Endothelial cell of umbilical vein (primary cell): ENCODE measurements at regions not wholly inside any gene's neighbourhood (a gene's known extent, or its start where the extent isn't known, plus 50 kb on each side); places are given as distances from the start of the nearest gene placed in this dataset.

Source experiments
- BruUV-seq: library from RNA; stranded (reverse); fragments of 400-500 nt; replicated peaks from 2 replicates; lab custom pipeline; 2021; lab: Mats Ljungman, UMichigan
- CTCF ChIA-PET: fragments of 300-600, 350-600 bp; sonication (Branson Sonifier 250); formaldehyde crosslinking; loops from one replicate; lab custom pipeline; 2021; ENCODE audit warnings: antibody characterized with exemption, inconsistent platforms; lab: Charles Lee
- POLR2A ChIA-PET: fragments of 300-600, 350-600 bp; sonication (Branson Sonifier 250); formaldehyde crosslinking; loops from one replicate; lab custom pipeline; 2021; ENCODE audit warnings: antibody characterized with exemption, inconsistent platforms; lab: Charles Lee
- DNase-seq: peaks from one replicate; pipeline ENCODE4 v3.0.0-alpha.2; 2011; ENCODE audit warnings: low read depth, low spot score
- FAIRE-seq: peaks from 2 replicates; lab custom pipeline; 2011; peaks lifted over from hg19 to GRCh38; lab: Jason Lieb, UNC
- H2AFZ ChIP-seq: 2 replicates; pipeline ENCODE4 v1.6.0; 2012; ENCODE audit warnings: low read depth, low read length, control low read depth, inconsistent platforms
- H3K27ac ChIP-seq: 2 replicates; pipeline ENCODE4 v1.5.1; 2011; ENCODE audit warnings: low read depth, mild to moderate bottlenecking, control low read depth, low read length, moderate library complexity; ENCODE audit not compliant: insufficient read depth
- H3K27me3 ChIP-seq, 2 experiments: 2 replicates each; pipeline versions ENCODE4 v1.6.0 to v1.6.1; 2011; ENCODE audit warnings: low read length in 2 of 2, mixed read lengths in 1 of 2; ENCODE audit not compliant: control insufficient read depth in 2 of 2, insufficient read depth in 2 of 2
- H3K36me3 ChIP-seq, 2 experiments: 2 replicates in 1 of 2; 3 replicates in 1 of 2; pipeline ENCODE4 v1.5.1; 2011; ENCODE audit warnings: low read length in 2 of 2, mild to moderate bottlenecking in 1 of 2, moderate library complexity in 1 of 2; ENCODE audit not compliant: control insufficient read depth in 2 of 2, insufficient read depth in 2 of 2; ENCODE audit errors: extremely low read depth in 1 of 2
- H3K4me1 ChIP-seq: 3 replicates; pipeline ENCODE4 v1.5.1; 2011; ENCODE audit warnings: mild to moderate bottlenecking, low read length; ENCODE audit not compliant: control insufficient read depth, insufficient read depth; ENCODE audit errors: extremely low read depth
- H3K4me2 ChIP-seq: 2 replicates; pipeline ENCODE4 v1.6.1; 2011; ENCODE audit warnings: low read length, control low read depth, mixed read lengths; ENCODE audit not compliant: insufficient read depth
- H3K4me3 ChIP-seq, 3 experiments: fragments of 200-600 bp in 1 of 3; sonication (generic), shearing (Covaris generic) in 1 of 3; replicated peaks in 1 of 3; 2 replicates each; pipeline ENCODE4 v1.5.1; 2011 to 2016; ENCODE audit warnings: control low read depth in 3 of 3, low read length in 3 of 3, mild to moderate bottlenecking in 2 of 3, inconsistent platforms in 1 of 3, low read depth in 1 of 3, moderate library complexity in 1 of 3; ENCODE audit not compliant: insufficient read depth in 1 of 3
- H3K79me2 ChIP-seq: 2 replicates; pipeline ENCODE4 v1.6.0; 2012; ENCODE audit warnings: low read length, inconsistent platforms; ENCODE audit not compliant: control insufficient read depth, insufficient read depth
- H3K9ac ChIP-seq: replicated peaks from 2 replicates; pipeline ENCODE3; 2011; ENCODE audit warnings: low read length, control low read depth; ENCODE audit not compliant: insufficient read depth; ENCODE audit errors: extremely low read depth
- H3K9me1 ChIP-seq: replicated peaks from 3 replicates; pipeline ENCODE4 v1.6.0; 2011; ENCODE audit warnings: mild to moderate bottlenecking, low read length; ENCODE audit not compliant: control insufficient read depth, insufficient read depth; ENCODE audit errors: extremely low read depth
- H3K9me3 ChIP-seq: replicated peaks from 2 replicates; pipeline ENCODE4 v1.5.1; 2012; ENCODE audit warnings: low read length, inconsistent platforms; ENCODE audit not compliant: control insufficient read depth, insufficient read depth
- H4K20me1 ChIP-seq: replicated peaks from 2 replicates; pipeline ENCODE3; 2011; ENCODE audit warnings: mild to moderate bottlenecking, low read length; ENCODE audit not compliant: control insufficient read depth, insufficient read depth; ENCODE audit errors: extremely low read depth
- CTCF ChIP-seq, 2 donors: IDR thresholded peaks; 1 replicate in 1 of 2; 2 replicates in 1 of 2; pipeline ENCODE4 v1.5.1; 2011; ENCODE audit warnings: low read length in 2 of 2, mild to moderate bottlenecking in 2 of 2, moderate library complexity in 2 of 2, control low read depth in 1 of 2, inconsistent platforms in 1 of 2, low read depth in 1 of 2; ENCODE audit not compliant: insufficient read depth in 1 of 2; ENCODE audit errors: extremely low read depth in 1 of 2
- EZH2 ChIP-seq: IDR thresholded peaks from 2 replicates; pipeline ENCODE4 v1.6.1; 2012; ENCODE audit warnings: borderline replicate concordance, low read depth, mild to moderate bottlenecking, moderate library complexity, low read length, inconsistent platforms; ENCODE audit not compliant: severe bottlenecking
- FOS ChIP-seq: IDR thresholded peaks from 2 replicates; pipeline ENCODE4 v1.6.1; 2011; ENCODE audit warnings: mild to moderate bottlenecking, low read length, moderate library complexity, borderline replicate concordance; ENCODE audit not compliant: insufficient read depth
- GATA2 ChIP-seq: IDR thresholded peaks from 2 replicates; pipeline ENCODE4 v1.7.0; 2011; ENCODE audit warnings: low read depth, mild to moderate bottlenecking, moderate library complexity, mixed read lengths, low read length; ENCODE audit not compliant: insufficient read length, insufficient read depth
- JUN ChIP-seq: IDR thresholded peaks from 2 replicates; pipeline ENCODE4 v1.6.1; 2011; ENCODE audit warnings: borderline replicate concordance, low read depth; ENCODE audit not compliant: insufficient read length, insufficient read depth
- MAX ChIP-seq: IDR thresholded peaks from 2 replicates; pipeline ENCODE4 v1.6.1; 2011; ENCODE audit not compliant: insufficient read depth, insufficient read length
- MYC ChIP-seq: IDR thresholded peaks from one replicate; pipeline ENCODE4 v1.6.1; 2011; ENCODE audit warnings: mild to moderate bottlenecking, low read depth, low read length
- POLR2A ChIP-seq: IDR thresholded peaks from 2 replicates; pipeline ENCODE4 v1.6.1; 2012; ENCODE audit warnings: low read depth, mild to moderate bottlenecking, control low read depth, low read length
- POLR2AphosphoS5 ChIP-seq: IDR thresholded peaks from 2 replicates; pipeline ENCODE4 v1.6.1; 2012; ENCODE audit warnings: low read depth, mild to moderate bottlenecking, control low read depth, low read length, moderate library complexity; ENCODE audit not compliant: insufficient read depth
- dilution Hi-C: fragments of 300-500 bp; cut with MboI; formaldehyde crosslinking; loops from one replicate; pipeline ENCODE4 v1.15.0; 2019; ENCODE audit warnings: low sequenced_read_pairs; ENCODE audit not compliant: extremely low pct_ligation_motif_present
- intact Hi-C: fragments of 100-400 bp; cut with micrococcal nuclease; formaldehyde crosslinking; loops from one replicate; pipeline ENCODE4 v1.10.0; 2022

- Histone ChIP-seq H3K4me1 (peaks cover 44% of the 10 kb centered on the region), H3K27me3 (no peaks in the 10 kb centered on the region), H4K20me1 (no peaks in the 10 kb centered on the region), H3K79me2 (no peaks in the 10 kb centered on the region), H3K9me1 (no peaks in the 10 kb centered on the region), H3K4me2 (no peak overlapping the region), H2AFZ (no peak overlapping the region), H3K27ac (no peak overlapping the region), H3K36me3 (no peaks in the 10 kb centered on the region), H3K9ac (no peak overlapping the region), H3K4me3 (no peak overlapping the region), H3K9me3 (no peaks in the 10 kb centered on the region)
- BruUV-seq, result no TSS peak
- TF ChIP-seq MYC, result no peak
- no peak for TF ChIP-seq EZH2
- TF ChIP-seq POLR2A, result no peak
- TF ChIP-seq MAX, result no peak
- no peak for TF ChIP-seq GATA2
- no peak for TF ChIP-seq FOS
- TF ChIP-seq JUN, result no peak
- no peak for TF ChIP-seq POLR2AphosphoS5
- no peak for TF ChIP-seq CTCF (IDR thresholded peaks at IDR 0.05; ENCODE audit: extremely low read depth in 1 of 2, insufficient read depth in 1 of 2, low read depth in 1 of 2, low read length in 2 of 2)
- ChIA-PET CTCF (interaction anchor here (1.1 kb wide), 1 partner anchor 385 kb away, joined by 3 read pairs; no protein-coding TSS in a partner anchor), POLR2A (no interaction called here)
- intact Hi-C loops, result no loop called here
- no peak for DNase-seq
- dilution Hi-C loops, result no loop called here
- no peak for FAIRE-seq
Observed at GRCh38 chr16:86949630-86950029, 367.6 kb downstream of the C16orf95 start.
